SU-DHL-6 (cell line): ENCODE measurements at regions not wholly inside any gene's neighbourhood (a gene's known extent, or its start where the extent isn't known, plus 50 kb on each side); places are given as distances from the start of the nearest gene placed in this dataset.

Source experiments
- EZH2phosphoT487 ChIP-seq: fragments of 200-600 bp; sonication (generic), shearing (Covaris generic); conservative IDR thresholded peaks from 2 replicates; pipeline ENCODE4 v1.6.1; 2018; ENCODE audit warnings: mild to moderate bottlenecking, antibody characterized with exemption, low read length, moderate library complexity, mixed read lengths
- TF ChIP-seq, protein P1 (sequence below): fragments of 200-600 bp; sonication (generic); IDR thresholded peaks from one replicate; pipeline ENCODE4 v1.5.1; 2017; ENCODE audit warnings: antibody characterized with exemption, mild to moderate bottlenecking, low read length, moderate library complexity; ENCODE audit not compliant: insufficient read depth, poor library complexity, severe bottlenecking

DNA sequence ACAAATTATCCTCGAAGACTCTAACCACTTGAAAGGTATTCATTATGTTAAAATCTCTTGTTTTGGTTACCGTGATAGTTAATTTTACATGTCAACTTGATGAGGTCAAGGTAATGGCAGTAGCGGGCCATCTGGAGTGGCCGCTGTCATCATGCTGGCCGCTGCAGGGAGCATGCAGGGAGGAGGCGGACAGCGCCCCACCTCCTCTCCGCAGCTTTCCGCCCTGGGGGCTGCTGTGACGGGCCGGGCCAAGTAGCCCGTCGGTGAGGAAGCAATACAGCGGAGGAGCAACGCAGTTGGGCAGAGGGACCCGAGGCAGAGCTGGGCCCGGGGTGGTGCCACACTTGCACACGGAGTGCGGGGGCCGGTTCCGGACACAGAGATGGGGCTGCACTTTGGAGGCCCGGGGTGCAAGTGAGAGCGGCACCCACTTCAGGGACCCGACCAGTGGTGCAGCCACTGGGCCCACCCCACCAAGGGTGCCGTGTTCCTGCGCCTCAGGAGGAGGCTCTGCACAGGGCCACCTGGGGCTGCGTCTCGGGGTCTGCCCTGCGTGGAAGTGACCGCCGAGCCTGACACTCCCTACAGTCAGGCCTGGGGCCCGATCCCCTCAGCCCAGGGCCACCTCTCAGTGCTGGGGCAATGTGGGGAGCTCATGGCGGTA, 452.4 kb downstream of the LRATD1 start:
- TF ChIP-seq, protein P1, sequence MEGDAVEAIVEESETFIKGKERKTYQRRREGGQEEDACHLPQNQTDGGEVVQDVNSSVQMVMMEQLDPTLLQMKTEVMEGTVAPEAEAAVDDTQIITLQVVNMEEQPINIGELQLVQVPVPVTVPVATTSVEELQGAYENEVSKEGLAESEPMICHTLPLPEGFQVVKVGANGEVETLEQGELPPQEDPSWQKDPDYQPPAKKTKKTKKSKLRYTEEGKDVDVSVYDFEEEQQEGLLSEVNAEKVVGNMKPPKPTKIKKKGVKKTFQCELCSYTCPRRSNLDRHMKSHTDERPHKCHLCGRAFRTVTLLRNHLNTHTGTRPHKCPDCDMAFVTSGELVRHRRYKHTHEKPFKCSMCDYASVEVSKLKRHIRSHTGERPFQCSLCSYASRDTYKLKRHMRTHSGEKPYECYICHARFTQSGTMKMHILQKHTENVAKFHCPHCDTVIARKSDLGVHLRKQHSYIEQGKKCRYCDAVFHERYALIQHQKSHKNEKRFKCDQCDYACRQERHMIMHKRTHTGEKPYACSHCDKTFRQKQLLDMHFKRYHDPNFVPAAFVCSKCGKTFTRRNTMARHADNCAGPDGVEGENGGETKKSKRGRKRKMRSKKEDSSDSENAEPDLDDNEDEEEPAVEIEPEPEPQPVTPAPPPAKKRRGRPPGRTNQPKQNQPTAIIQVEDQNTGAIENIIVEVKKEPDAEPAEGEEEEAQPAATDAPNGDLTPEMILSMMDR, result no peak
- TF ChIP-seq EZH2phosphoT487, result no peak
